H9 (cell line): ENCODE measurements at regions not wholly inside any gene's neighbourhood (a gene's known extent, or its start where the extent isn't known, plus 50 kb on each side); places are given as distances from the start of the nearest gene placed in this dataset.

Experiments
- DNase-seq: peaks from one replicate; pipeline ENCODE4 v3.0.0-alpha.2; 2017
- H2AFZ ChIP-seq: one replicate; pipeline ENCODE4 v1.6.1; 2013; ENCODE audit warnings: mild to moderate bottlenecking, low read length, control low read depth, moderate library complexity
- H2AK5ac ChIP-seq: 2 replicates; pipeline ENCODE4 v1.6.1; 2013; ENCODE audit warnings: low read length, control low read depth, mixed read lengths; ENCODE audit not compliant: insufficient read length
- H2BK120ac ChIP-seq: one replicate; pipeline ENCODE4 v1.6.1; 2013; ENCODE audit warnings: low read depth, mild to moderate bottlenecking, low read length, control low read depth, inconsistent platforms; ENCODE audit not compliant: poor library complexity, severe bottlenecking
- H2BK12ac ChIP-seq: 2 replicates; pipeline ENCODE4 v1.6.1; 2013; ENCODE audit warnings: low read length, control low read depth, mixed read lengths, low read depth; ENCODE audit not compliant: insufficient read length
- H2BK15ac ChIP-seq: 2 replicates; pipeline ENCODE4 v1.6.1; 2013; ENCODE audit warnings: low read depth, low read length, control low read depth
- H2BK20ac ChIP-seq: one replicate; pipeline ENCODE4 v1.6.1; 2013; ENCODE audit warnings: low read depth, mild to moderate bottlenecking, low read length, control low read depth, inconsistent platforms; ENCODE audit not compliant: poor library complexity, severe bottlenecking
- H2BK5ac ChIP-seq: 2 replicates; pipeline ENCODE4 v1.6.1; 2013; ENCODE audit warnings: low read length, control low read depth, mixed read lengths; ENCODE audit not compliant: insufficient read length
- H3K14ac ChIP-seq: 2 replicates; pipeline ENCODE4 v1.6.1; 2013; ENCODE audit warnings: low read length, control low read depth; ENCODE audit not compliant: insufficient read depth
- H3K18ac ChIP-seq: 2 replicates; pipeline ENCODE4 v1.6.1; 2013; ENCODE audit warnings: low read depth, mild to moderate bottlenecking, mixed read lengths, low read length, control low read depth; ENCODE audit not compliant: insufficient read length
- H3K23ac ChIP-seq: 2 replicates; pipeline ENCODE4 v1.6.1; 2013; ENCODE audit warnings: low read length, control low read depth, mixed read lengths, low read depth; ENCODE audit not compliant: insufficient read length
- H3K23me2 ChIP-seq: 2 replicates; pipeline ENCODE4 v1.6.1; 2013; ENCODE audit warnings: low read depth, mild to moderate bottlenecking, mixed read lengths, low read length, control low read depth; ENCODE audit not compliant: insufficient read length, poor library complexity, severe bottlenecking
- H3K27ac ChIP-seq: 2 replicates; pipeline ENCODE4 v1.5.1; 2013; ENCODE audit warnings: low read length, control low read depth, mixed read lengths, low read depth; ENCODE audit not compliant: insufficient read length
- H3K27me3 ChIP-seq: 2 replicates; pipeline ENCODE4 v1.6.1; 2013; ENCODE audit warnings: low read length, control low read depth, inconsistent platforms; ENCODE audit not compliant: insufficient read depth
- H3K4ac ChIP-seq: 2 replicates; pipeline ENCODE4 v1.6.1; 2013; ENCODE audit warnings: low read depth, mild to moderate bottlenecking, control low read depth, inconsistent platforms, low read length, moderate library complexity
- H3K4me1 ChIP-seq: 2 replicates; pipeline ENCODE4 v1.6.1; 2013; ENCODE audit warnings: low read length, control low read depth, inconsistent platforms; ENCODE audit not compliant: insufficient read depth
- H3K4me2 ChIP-seq: 2 replicates; pipeline ENCODE4 v1.6.1; 2013; ENCODE audit warnings: low read length, control low read depth, mixed read lengths; ENCODE audit not compliant: insufficient read length, insufficient read depth
- H3K56ac ChIP-seq: 2 replicates; pipeline ENCODE4 v1.6.1; 2013; ENCODE audit warnings: low read depth, mild to moderate bottlenecking, mixed read lengths, low read length, control low read depth; ENCODE audit not compliant: insufficient read length
- H3K79me1 ChIP-seq: 2 replicates; pipeline ENCODE4 v1.6.1; 2013; ENCODE audit warnings: low read depth, mild to moderate bottlenecking, moderate library complexity, low read length, control low read depth, inconsistent platforms; ENCODE audit not compliant: insufficient read depth, poor library complexity, severe bottlenecking
- H3K79me2 ChIP-seq: 2 replicates; pipeline ENCODE4 v1.6.1; 2013; ENCODE audit warnings: low read length, control low read depth, inconsistent platforms; ENCODE audit not compliant: insufficient read depth
- H3K9ac ChIP-seq: 2 replicates; pipeline ENCODE4 v1.6.1; 2013; ENCODE audit warnings: low read length, control low read depth, mixed read lengths; ENCODE audit not compliant: insufficient read length; ENCODE audit errors: extremely low read depth
- H3K9me3 ChIP-seq: one replicate; pipeline ENCODE4 v1.6.1; 2013; ENCODE audit warnings: low read depth, low read length, inconsistent platforms; ENCODE audit not compliant: control insufficient read depth
- H3T11ph ChIP-seq: one replicate; pipeline ENCODE4 v1.6.1; 2013; ENCODE audit warnings: mild to moderate bottlenecking, low read length, control low read depth, inconsistent platforms
- H4K20me1 ChIP-seq: one replicate; pipeline ENCODE4 v1.6.1; 2013; ENCODE audit not compliant: control insufficient read depth, insufficient read length, insufficient read depth
- H4K5ac ChIP-seq: 2 replicates; pipeline ENCODE4 v1.6.1; 2013; ENCODE audit warnings: low read depth, mild to moderate bottlenecking, mixed read lengths, low read length, control low read depth; ENCODE audit not compliant: insufficient read length
- H4K8ac ChIP-seq: replicated peaks from 2 replicates; pipeline ENCODE4 v1.6.1; 2013; ENCODE audit warnings: low read length, control low read depth, mixed read lengths, low read depth; ENCODE audit not compliant: insufficient read length
- H4K91ac ChIP-seq: 2 replicates; pipeline ENCODE4 v1.6.1; 2013; ENCODE audit warnings: low read depth, mild to moderate bottlenecking, moderate library complexity, mixed read lengths, low read length, control low read depth; ENCODE audit not compliant: insufficient read length
- H3K27ac Mint-ChIP-seq, 3 experiments: 2 replicates in 2 of 3; 3 replicates in 1 of 3; pipeline ENCODE4 v1.8.0; 2020 to 2021; ENCODE audit warnings: mixed read lengths in 3 of 3, mild to moderate bottlenecking in 1 of 3, moderate library complexity in 1 of 3
- H3K27me3 Mint-ChIP-seq: 2 replicates; pipeline ENCODE4 v1.8.0; 2021; ENCODE audit warnings: low read depth, mild to moderate bottlenecking, moderate library complexity, mixed read lengths
- H3K36me3 Mint-ChIP-seq, 3 experiments: 2 replicates in 2 of 3; 3 replicates in 1 of 3; pipeline ENCODE4 v1.8.0; 2020 to 2021; ENCODE audit warnings: low read depth in 3 of 3, mixed read lengths in 3 of 3; ENCODE audit not compliant: insufficient read depth in 1 of 3
- H3K4me1 Mint-ChIP-seq, 2 experiments: 2 replicates each; pipeline ENCODE4 v1.8.0; 2020; ENCODE audit warnings: mixed read lengths in 2 of 2
- H3K4me3 Mint-ChIP-seq, 2 experiments: 2 replicates in 1 of 2; 3 replicates in 1 of 2; pipeline ENCODE4 v1.8.0; 2020 to 2021; ENCODE audit warnings: mild to moderate bottlenecking in 2 of 2, mixed read lengths in 2 of 2, moderate library complexity in 1 of 2
- H3K9me3 Mint-ChIP-seq, 2 experiments: 2 replicates in 1 of 2; 3 replicates in 1 of 2; pipeline ENCODE4 v1.8.0; 2020; ENCODE audit warnings: mild to moderate bottlenecking in 2 of 2, mixed read lengths in 2 of 2, moderate library complexity in 1 of 2
- CTCF ChIP-seq: fragments of 200-600 bp; sonication (generic); conservative IDR thresholded peaks from 3 replicates; pipeline ENCODE4 v1.8.0; 2021; ENCODE audit warnings: antibody characterized with exemption, mild to moderate bottlenecking
- WGBS: extraction: QIAGEN DNeasy Blood & Tissue Kit; methylation state at CpG from one replicate; pipeline ENCODE4 v1.1.7; 2013; ENCODE audit warnings: missing lambda C conversion rate, low lambda C conversion rate, mixed read lengths; ENCODE audit not compliant: insufficient read length; ENCODE audit errors: extremely low coverage; 5-methylcytosine and 5-hydroxymethylcytosine counted together

- no peak overlapping the region for H3T11ph ChIP-seq
- Mint-ChIP-seq H3K27ac (no peak overlapping the region), H3K27me3 (no peaks in the 10 kb centered on the region), H3K9me3 (no peaks in the 10 kb centered on the region), H3K4me1 (peaks cover 0 to 10% of the 10 kb centered on the region in 2 experiments; a peak in 3 of 4 replicates), H3K4me3 (no peak overlapping the region), H3K36me3 (no peaks in the 10 kb centered on the region)
- H4K91ac ChIP-seq = no peak overlapping the region
- no peak overlapping the region for H3K27ac ChIP-seq
- no peaks in the 10 kb centered on the region for H3K79me1 ChIP-seq
- no peaks in the 10 kb centered on the region for H3K9me3 ChIP-seq
- H3K23me2 ChIP-seq = no peaks in the 10 kb centered on the region
- H3K4me2 ChIP-seq = no peak overlapping the region
- no peak overlapping the region for H2BK20ac ChIP-seq
- H3K14ac ChIP-seq = no peak overlapping the region
- H2BK15ac ChIP-seq = no peak overlapping the region
- no peak for DNase-seq
- no peak overlapping the region for H3K9ac ChIP-seq
- H2BK120ac ChIP-seq = no peak overlapping the region
- H3K27me3 ChIP-seq = no peaks in the 10 kb centered on the region
- no peak overlapping the region for H2BK12ac ChIP-seq
- no peak overlapping the region for H2BK5ac ChIP-seq
- H4K20me1 ChIP-seq = no peaks in the 10 kb centered on the region
- H3K4ac ChIP-seq = no peak overlapping the region
- H2AK5ac ChIP-seq = no peak overlapping the region
- no peak overlapping the region for H4K8ac ChIP-seq
- no peak overlapping the region for H3K56ac ChIP-seq
- no peak for TF ChIP-seq CTCF
- no peak overlapping the region for H4K5ac ChIP-seq
- H2AFZ ChIP-seq = no peak overlapping the region
- H3K23ac ChIP-seq = no peak overlapping the region
- H3K4me1 ChIP-seq = no peaks in the 10 kb centered on the region
- no peaks in the 10 kb centered on the region for H3K79me2 ChIP-seq
- no CpG with 5 or more reads among the region's 4 CpGs for WGBS
- H3K18ac ChIP-seq = no peak overlapping the region
Measured at GRCh38 chr7:49432254-49432653, 341.2 kb upstream of the VWC2 start.
